Activated CD4-positive, alpha-beta T cell treated with anti-CD3 and anti-CD28 coated beads, Interleukin-2, amount 50 U/mL, for 1 hour (primary cell): ENCODE measurements at regions not wholly inside any gene's neighbourhood (a gene's known extent, or its start where the extent isn't known, plus 50 kb on each side); places are given as distances from the start of the nearest gene placed in this dataset.

Experiments
- DNase-seq: peaks from one replicate; pipeline ENCODE4 v3.0.0-alpha.2; 2020

- DNase-seq: no peak
Observed at GRCh38 chr6:168896321-168896720, 357.3 kb downstream of the THBS2 start.

GRCh38 chr6:168895102-168895812 lies 358.4 kb downstream of the THBS2 start:
- peak; percentile 74 for DNase-seq

- no peak for DNase-seq
Observed at GRCh38 chr6:168892031-168892430, 361.6 kb downstream of the THBS2 start.

- DNase-seq: no peak
Observed at GRCh38 chr6:168890981-168891365, 362.7 kb downstream of the THBS2 start.

- DNase-seq: no peak
Observed at GRCh38 chr6:168890306-168890980, 363.2 kb downstream of the THBS2 start.

- DNase-seq: no peak
Observed at GRCh38 chr6:168888786-168889345, 364.8 kb downstream of the THBS2 start.

- no peak for DNase-seq
Observed at GRCh38 chr6:168888102-168888501, 365.5 kb downstream of the THBS2 start.

GRCh38 chr6:168887621-168888020 lies 366.0 kb downstream of the THBS2 start:
- DNase-seq: no peak

GRCh38 chr6:168886964-168887363 lies 366.7 kb downstream of the THBS2 start:
- DNase-seq: no peak

- no peak for DNase-seq
Observed at GRCh38 chr6:168885751-168886742, 367.6 kb downstream of the THBS2 start.

- no peak for DNase-seq
Observed at GRCh38 chr6:168885196-168885595, 368.4 kb downstream of the THBS2 start.

GRCh38 chr6:168884646-168885086 lies 369.0 kb downstream of the THBS2 start:
- DNase-seq: peak; percentile 76

GRCh38 chr6:168884050-168884645 lies 369.5 kb downstream of the THBS2 start:
- DNase-seq: no peak

- no peak for DNase-seq
Observed at GRCh38 chr6:168883410-168884049, 370.1 kb downstream of the THBS2 start.

- no peak for DNase-seq
Observed at GRCh38 chr6:168880271-168880670, 373.4 kb downstream of the THBS2 start.

GRCh38 chr6:168877821-168878282 lies 375.8 kb downstream of the THBS2 start:
- no peak for DNase-seq

- no peak for DNase-seq
Observed at GRCh38 chr6:168876956-168877355, 376.7 kb downstream of the THBS2 start.

- DNase-seq: no peak
Observed at GRCh38 chr6:168875811-168876576, 377.7 kb downstream of the THBS2 start.

- no peak for DNase-seq
Observed at GRCh38 chr6:168874637-168875036, 379.0 kb downstream of the THBS2 start.

GRCh38 chr6:168873278-168874190 lies 380.1 kb downstream of the THBS2 start:
- no peak for DNase-seq
